ENCODE measurements at regions not wholly inside any gene's neighbourhood (a gene's known extent, or its start where the extent isn't known, plus 50 kb on each side); places are given as distances from the start of the nearest gene placed in this dataset.

DNA sequence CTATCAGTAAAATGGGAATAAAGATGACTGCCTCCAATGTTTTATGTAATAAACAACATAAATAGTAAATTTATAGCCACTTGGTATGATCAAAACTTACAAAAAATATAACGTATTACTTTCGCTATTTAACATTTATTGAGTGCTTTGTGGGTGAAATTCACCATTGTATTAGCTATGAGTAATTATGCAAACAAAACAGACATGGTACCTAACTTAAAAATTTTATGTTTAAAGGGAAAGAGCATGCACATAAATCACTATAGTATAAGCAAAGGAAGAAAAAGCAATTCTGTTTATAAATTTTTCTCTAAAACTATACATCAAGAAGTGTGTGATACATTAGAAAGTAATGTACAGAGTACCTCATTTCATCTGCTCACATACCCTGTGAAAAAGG is 1046.2 kb downstream of the NCAM2 start:
- no peak for DNase-seq

DNA sequence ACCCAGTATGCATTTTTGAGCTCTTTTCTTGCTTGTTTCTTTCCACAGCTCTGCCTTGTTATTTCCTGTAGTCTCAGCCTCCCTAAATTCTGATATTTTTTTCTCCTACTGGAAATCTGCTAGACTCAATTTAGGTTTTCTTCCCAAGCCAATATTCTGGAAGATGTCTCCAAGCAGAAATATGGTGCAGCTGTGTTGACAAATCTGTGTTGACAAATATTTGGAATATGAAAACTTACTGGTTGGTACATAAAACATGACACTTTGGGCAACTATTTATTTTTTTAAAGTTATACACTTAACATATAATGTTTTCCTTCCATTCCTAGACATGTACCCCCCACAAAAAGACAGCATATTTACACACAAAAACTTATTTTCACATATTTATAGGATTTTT is 1048.4 kb downstream of the NCAM2 start:
- DNase-seq: no peak

GRCh38 chr21:22056904-22057303 is 1058.7 kb downstream of the NCAM2 start:
- DNase-seq: no peak

DNA sequence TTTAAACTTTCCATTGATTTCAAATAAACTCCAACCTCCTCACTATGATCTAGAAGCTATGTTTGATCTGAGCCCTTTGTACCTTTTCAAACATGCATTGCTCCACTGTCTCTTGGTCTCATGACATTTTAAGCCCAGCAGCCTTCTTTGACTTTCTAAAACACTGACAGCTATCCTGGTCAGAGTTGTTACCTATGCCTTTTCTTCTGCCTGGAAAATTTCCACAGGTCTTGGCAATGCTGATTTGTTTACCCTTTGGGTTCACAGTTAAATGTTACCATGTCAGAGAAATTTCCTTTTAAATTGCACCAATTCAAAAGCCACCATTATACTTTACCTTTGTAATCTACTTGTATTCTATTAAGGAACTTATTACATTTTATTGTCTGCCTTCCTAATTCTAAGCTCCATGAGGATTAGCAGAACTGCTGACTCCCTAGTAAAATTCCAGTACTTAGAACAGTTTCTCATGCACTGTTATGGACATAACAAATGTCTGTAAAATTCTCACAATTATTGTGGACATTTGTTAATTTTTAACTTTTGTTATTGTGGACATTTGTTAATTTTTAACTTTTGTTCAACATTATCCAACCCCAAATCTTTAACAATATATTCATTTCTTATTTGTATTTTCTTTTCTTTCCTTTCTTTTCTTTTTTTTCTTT is 1064.4 kb downstream of the NCAM2 start:
- no peak for DNase-seq

GRCh38 chr21:22063140-22063539 is 1064.9 kb downstream of the NCAM2 start:
- no peak for DNase-seq

GRCh38 chr21:22076471-22076870 is 1078.3 kb downstream of the NCAM2 start:
- DNase-seq: no peak

DNA sequence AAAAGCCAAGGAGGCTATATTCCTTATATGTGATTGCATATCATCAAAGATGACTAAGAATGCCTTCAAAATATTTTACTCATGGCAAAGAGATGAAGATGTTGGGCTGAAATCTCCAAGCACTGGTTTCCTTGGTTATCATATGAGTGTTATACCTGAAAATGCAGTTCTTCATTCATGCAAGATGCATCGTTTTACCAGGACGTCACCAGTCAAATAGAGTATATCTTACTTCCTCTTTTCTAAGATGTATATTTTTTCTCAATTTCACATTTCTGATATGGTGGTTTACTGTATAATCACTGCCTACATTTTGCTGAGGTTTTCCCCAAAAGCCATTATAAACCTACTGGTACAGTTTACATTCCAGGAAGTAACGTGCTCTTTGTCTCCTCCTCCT is 1085.7 kb downstream of the NCAM2 start:
- no peak for DNase-seq

DNA sequence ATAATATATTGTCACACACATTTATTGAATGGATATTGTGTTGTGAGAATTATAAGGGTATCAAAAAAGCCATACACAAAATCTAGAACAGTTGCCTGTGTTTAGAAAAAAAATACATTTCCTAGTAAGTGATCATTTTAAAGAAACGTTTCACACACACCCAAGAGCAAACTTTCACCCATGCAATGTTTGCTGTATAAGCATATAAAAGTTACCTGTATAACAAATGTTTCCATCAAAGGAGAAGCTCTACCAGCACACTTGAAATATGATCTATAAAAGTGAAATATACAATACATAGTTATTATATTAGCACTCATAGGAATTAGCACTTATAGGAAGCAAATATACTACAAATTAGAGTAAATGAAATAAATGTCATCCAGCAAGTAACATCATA is 1098.1 kb downstream of the NCAM2 start:
- no peak for DNase-seq

GRCh38 chr21:22106720-22107410 is 1108.7 kb downstream of the NCAM2 start:
- no peak for DNase-seq

DNA sequence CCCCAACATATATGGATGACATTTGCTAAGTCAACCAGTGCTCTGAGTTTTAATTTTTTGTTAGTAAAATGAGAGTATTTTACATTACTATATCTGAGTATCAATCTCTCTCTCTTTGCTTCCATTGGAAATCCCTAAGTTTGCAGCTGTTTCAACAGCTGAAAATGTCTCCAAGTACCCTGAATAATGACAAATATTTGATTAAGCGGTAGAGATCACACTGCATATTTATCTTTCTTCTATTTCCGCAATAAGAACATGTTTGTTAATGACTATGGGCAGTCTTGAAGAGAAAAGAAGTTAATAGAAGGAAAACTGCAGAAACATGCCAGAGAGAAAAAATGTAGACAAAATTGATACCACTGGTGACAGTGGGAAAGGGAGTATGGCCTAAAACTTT is 1117.5 kb downstream of the NCAM2 start:
- no peak for DNase-seq

- no peak for DNase-seq
Observed at GRCh38 chr21:22120616-22121266, 1122.5 kb downstream of the NCAM2 start.

- DNase-seq: no peak
Observed at GRCh38 chr21:22125581-22125980, 1127.4 kb downstream of the NCAM2 start.

DNA sequence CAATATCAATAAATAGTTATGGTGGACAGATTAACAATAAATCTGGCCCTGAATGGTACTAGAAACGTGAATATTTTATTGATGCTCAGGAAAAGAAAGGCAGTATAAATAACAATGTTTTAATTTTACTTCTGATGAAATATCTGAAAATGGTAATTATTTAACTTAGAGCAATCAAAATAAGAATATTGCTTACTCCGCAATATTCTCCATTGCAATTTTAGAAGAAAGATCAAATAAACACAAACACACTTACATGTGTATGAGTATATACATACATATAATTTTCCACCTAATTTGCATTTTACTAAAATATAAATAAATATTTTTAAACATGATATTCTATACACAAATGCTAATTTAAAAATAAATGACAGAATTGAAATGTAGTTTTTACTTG is 1130.5 kb downstream of the NCAM2 start:
- DNase-seq: no peak

DNA sequence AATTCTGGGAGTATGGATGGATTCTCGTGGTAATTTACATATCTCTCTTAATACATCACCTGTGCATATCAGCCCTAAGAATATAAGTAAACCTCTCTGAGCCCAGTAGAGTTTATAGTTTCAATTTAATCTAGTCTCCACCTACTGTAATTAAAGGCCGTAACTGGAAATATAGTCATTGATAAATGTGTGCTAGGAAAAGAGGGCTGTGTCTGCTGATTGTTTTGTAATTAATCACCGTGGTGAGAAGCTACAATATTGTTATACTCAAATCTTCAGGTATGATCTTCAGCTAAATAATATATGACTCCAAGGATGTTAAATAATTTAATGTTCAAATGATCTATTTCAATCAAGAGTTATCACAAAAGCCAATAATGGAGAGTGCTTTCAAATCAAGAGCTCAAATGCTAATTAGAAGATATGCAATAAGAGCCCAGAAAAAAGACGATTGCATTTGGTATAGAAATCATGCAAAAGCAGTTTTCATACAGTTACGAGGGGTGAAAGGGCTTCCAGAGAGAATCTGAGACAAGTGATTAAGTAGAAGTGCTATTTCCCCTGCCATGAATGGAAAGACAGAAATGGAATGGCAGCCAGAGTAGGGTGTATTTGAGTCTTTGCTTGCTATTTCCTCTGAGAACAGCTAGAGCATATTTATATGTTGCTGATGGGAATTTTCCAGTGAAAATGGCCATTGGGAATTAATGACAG is 1134.3 kb downstream of the NCAM2 start:
- no peak for DNase-seq

GRCh38 chr21:22136740-22137139 is 1138.5 kb downstream of the NCAM2 start:
- DNase-seq: no peak

- DNase-seq: no peak
Observed at GRCh38 chr21:22138297-22139016, 1140.2 kb downstream of the NCAM2 start.

- no peak for DNase-seq
Observed at GRCh38 chr21:22145545-22145944, 1147.3 kb downstream of the NCAM2 start.

- DNase-seq: no peak
Observed at GRCh38 chr21:22154579-22155274, 1156.5 kb downstream of the NCAM2 start.

DNA sequence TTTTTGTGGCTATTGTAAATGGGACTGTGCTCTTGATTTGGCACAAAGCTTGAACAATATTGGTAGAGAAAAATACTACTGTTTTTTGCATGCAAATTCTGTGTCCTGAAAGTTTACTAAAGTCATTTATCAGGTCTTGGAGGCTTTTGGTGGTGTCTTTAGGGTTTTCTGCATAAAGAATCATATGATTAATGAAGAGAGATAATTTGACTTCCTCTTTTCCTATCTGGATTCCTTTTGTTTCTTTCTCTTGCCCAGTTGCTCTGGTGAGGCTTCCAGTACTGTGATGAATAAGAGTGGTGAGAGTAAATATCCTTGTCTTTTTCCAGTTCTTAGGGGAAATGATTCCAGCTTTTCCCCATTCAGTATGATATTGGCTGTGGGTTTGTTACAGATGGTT is 1166.7 kb downstream of the NCAM2 start:
- no peak for DNase-seq

GRCh38 chr21:22174746-22175145 is 1176.5 kb downstream of the NCAM2 start:
- no peak for DNase-seq

- no peak for DNase-seq
Observed at GRCh38 chr21:22189278-22189677, 1191.1 kb downstream of the NCAM2 start.

- DNase-seq: no peak
Observed at GRCh38 chr21:22191581-22191980, 1193.4 kb downstream of the NCAM2 start.
